Glutamatergic neuron (in vitro differentiated cells): ENCODE measurements at regions not wholly inside any gene's neighbourhood (a gene's known extent, or its start where the extent isn't known, plus 50 kb on each side); places are given as distances from the start of the nearest gene placed in this dataset.

Experiments
- DNase-seq: peaks from one replicate; pipeline ENCODE4 v3.0.0; 2022
- H3K27ac Mint-ChIP-seq: one replicate; pipeline ENCODE4 v1.8.0; 2020; ENCODE audit warnings: mild to moderate bottlenecking, mixed read lengths, inconsistent platforms; ENCODE audit not compliant: unreplicated experiment
- H3K27me3 Mint-ChIP-seq: one replicate; pipeline ENCODE4 v1.8.0; 2020; ENCODE audit warnings: mild to moderate bottlenecking, moderate library complexity, mixed read lengths, inconsistent platforms; ENCODE audit not compliant: unreplicated experiment
- H3K36me3 Mint-ChIP-seq: one replicate; pipeline ENCODE4 v1.8.0; 2020; ENCODE audit warnings: mild to moderate bottlenecking, mixed read lengths, inconsistent platforms; ENCODE audit not compliant: unreplicated experiment
- H3K4me1 Mint-ChIP-seq: one replicate; pipeline ENCODE4 v1.8.0; 2020; ENCODE audit warnings: mild to moderate bottlenecking, low read depth, mixed read lengths, inconsistent platforms; ENCODE audit not compliant: unreplicated experiment
- H3K4me3 Mint-ChIP-seq: one replicate; pipeline ENCODE4 v1.8.0; 2020; ENCODE audit warnings: mild to moderate bottlenecking, mixed read lengths, inconsistent platforms; ENCODE audit not compliant: unreplicated experiment
- H3K9me3 Mint-ChIP-seq: one replicate; pipeline ENCODE4 v1.8.0; 2020; ENCODE audit warnings: mild to moderate bottlenecking, moderate library complexity, mixed read lengths, inconsistent platforms; ENCODE audit not compliant: unreplicated experiment
- CTCF ChIP-seq: fragments of 200-600 bp; sonication (generic); IDR thresholded peaks from one replicate; pipeline ENCODE4 v1.5.0; 2021; ENCODE audit not compliant: partially characterized antibody, unreplicated experiment

- peaks cover 4% of the 10 kb centered on the region for H3K36me3 Mint-ChIP-seq
- no peak for TF ChIP-seq CTCF
- no peaks in the 10 kb centered on the region for H3K9me3 Mint-ChIP-seq
- peaks cover 7% of the 10 kb centered on the region for H3K4me1 Mint-ChIP-seq
- H3K4me3 Mint-ChIP-seq: no peak overlapping the region
- no peak overlapping the region for H3K27ac Mint-ChIP-seq
- peaks cover 6% of the 10 kb centered on the region for H3K27me3 Mint-ChIP-seq
- no peak for DNase-seq
These were observed 76.5 kb upstream of the SYT13 start for GRCh38 chr11:45362636-45363035.

DNA sequence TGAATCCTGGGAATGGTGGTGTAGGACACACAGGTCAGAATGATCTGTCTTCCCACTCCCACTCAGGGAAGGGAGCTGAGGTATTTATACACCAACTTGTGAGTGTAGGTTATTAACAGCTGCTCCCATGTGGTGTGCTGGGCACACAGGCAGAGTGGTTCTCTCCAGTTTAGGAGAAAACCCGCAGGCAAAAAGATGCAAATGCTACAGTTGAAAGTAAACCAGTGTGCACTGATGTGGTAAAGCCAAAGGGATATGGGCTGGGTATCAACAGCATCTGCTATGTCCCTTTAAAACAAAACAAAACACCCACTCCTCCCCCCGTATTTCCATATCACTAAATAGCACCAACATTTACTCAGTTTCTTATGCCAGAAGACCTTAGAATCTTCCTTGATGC, 75.4 kb upstream of the SYT13 start:
- no peak for DNase-seq
- H3K27ac Mint-ChIP-seq: no peak overlapping the region
- peaks cover 6% of the 10 kb centered on the region for H3K27me3 Mint-ChIP-seq
- H3K4me1 Mint-ChIP-seq: peaks cover 6% of the 10 kb centered on the region
- TF ChIP-seq CTCF: no peak
- peaks cover 4% of the 10 kb centered on the region for H3K36me3 Mint-ChIP-seq
- no peaks in the 10 kb centered on the region for H3K9me3 Mint-ChIP-seq
- no peak overlapping the region for H3K4me3 Mint-ChIP-seq

GRCh38 chr11:45355706-45356041, 69.5 kb upstream of the SYT13 start:
- Mint-ChIP-seq H3K4me1 (peaks cover 5% of the 10 kb centered on the region), H3K9me3 (no peaks in the 10 kb centered on the region), H3K27me3 (peaks cover 5% of the 10 kb centered on the region), H3K27ac (no peak overlapping the region), H3K4me3 (peak overlapping the region; percentile 87), H3K36me3 (no peaks in the 10 kb centered on the region)
- no peak for TF ChIP-seq CTCF
- no peak for DNase-seq

DNA sequence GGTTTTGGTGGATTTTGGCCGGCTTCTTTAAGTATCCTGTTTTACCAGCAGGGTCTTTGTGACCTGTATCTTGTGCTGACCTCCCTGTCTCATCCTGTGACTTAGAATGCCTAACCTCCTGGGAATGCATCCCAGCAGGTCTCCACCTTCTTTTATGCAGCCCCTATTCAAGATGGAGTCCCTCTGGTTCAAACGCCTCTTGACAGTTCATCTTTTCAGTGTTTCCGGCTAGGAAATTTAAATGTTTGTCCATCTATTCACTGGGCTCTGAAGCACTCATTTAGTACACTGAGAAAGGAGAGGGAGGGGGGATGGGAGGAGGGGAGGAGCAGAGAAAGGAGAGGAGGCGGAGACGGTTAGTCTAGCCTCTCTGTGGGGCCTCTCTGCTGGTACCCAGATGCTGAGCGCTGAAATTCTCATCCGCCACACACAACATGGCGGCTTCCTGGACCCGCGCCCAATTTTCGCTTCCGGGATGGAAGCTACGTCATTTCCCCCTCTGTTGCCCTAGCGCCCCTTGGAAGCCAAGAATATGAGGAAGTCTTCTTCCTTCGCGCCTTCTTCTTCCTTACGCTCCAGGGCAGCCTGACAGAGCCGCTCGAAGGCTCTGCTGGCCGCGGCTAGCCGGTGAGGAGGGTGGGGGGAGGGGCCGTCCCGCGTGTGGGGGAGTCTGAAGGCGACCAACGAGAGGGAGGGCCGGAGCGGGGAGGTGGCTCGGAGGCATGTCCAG, 69.0 kb upstream of the SYT13 start:
- Mint-ChIP-seq H3K36me3 (no peaks in the 10 kb centered on the region), H3K4me1 (peaks cover 5% of the 10 kb centered on the region), H3K27ac (peak overlapping the region; percentile 94), H3K27me3 (peaks cover 5% of the 10 kb centered on the region), H3K4me3 (peak overlapping the region; percentile 87), H3K9me3 (no peaks in the 10 kb centered on the region)
- no peak for TF ChIP-seq CTCF
- DNase-seq: peak; percentile 85

- H3K4me1 Mint-ChIP-seq: peaks cover 9% of the 10 kb centered on the region
These were observed 62.6 kb upstream of the SYT13 start for GRCh38 chr11:45348729-45349128.

More at GRCh38 chr11:45348729-45349128, 62.6 kb upstream of the SYT13 start:
- Mint-ChIP-seq H3K9me3 (no peaks in the 10 kb centered on the region), H3K27ac (no peak overlapping the region), H3K36me3 (no peaks in the 10 kb centered on the region), H3K4me3 (no peak overlapping the region), H3K27me3 (peaks cover 2% of the 10 kb centered on the region)
- TF ChIP-seq CTCF: no peak
- DNase-seq: no peak
